ENCODE measurements at regions not wholly inside any gene's neighbourhood (a gene's known extent, or its start where the extent isn't known, plus 50 kb on each side); places are given as distances from the start of the nearest gene placed in this dataset.
A peak's percentile ranks its signal among the peaks of the same experiment; 100 is the strongest.

GRCh38 chr5:103475629-103476240 lies 86.9 kb downstream of the NUDT12 start:
- no peaks in the 10 kb centered on the region for H3K36me3 Mint-ChIP-seq (ENCODE audit: low read depth, unreplicated experiment)
- Histone ChIP-seq H3K79me2 (ENCODE audit: insufficient read depth, low read length) (no peaks in the 10 kb centered on the region), H3K36me3 (ENCODE audit: insufficient read depth, low read length) (no peaks in the 10 kb centered on the region), H3K9ac (ENCODE audit: low read length) (no peak overlapping the region), H2AFZ (ENCODE audit: low read depth, low read length) (no peak overlapping the region), H3K9me3 (ENCODE audit: insufficient read depth, low read depth, low read length) (no peaks in the 10 kb centered on the region), H3K27me3 (ENCODE audit: insufficient read depth, low read length) (no peaks in the 10 kb centered on the region), H3K27ac (ENCODE audit: low read depth, low read length) (no peak overlapping the region), H3K4me1 (ENCODE audit: insufficient read depth, low read length) (peaks cover 3% of the 10 kb centered on the region), H4K20me1 (ENCODE audit: insufficient read depth, low read length) (no peaks in the 10 kb centered on the region), H3K4me3 (ENCODE audit: insufficient read depth, low read depth, low read length) (no peak overlapping the region), H3K4me2 (ENCODE audit: low read length) (no peak overlapping the region)
- TF ChIP-seq CTCF (IDR thresholded peaks at IDR 0.05; ENCODE audit: insufficient read depth, low read depth, low read length) (peak; percentile 62), EZH2 (IDR thresholded peaks at IDR 0.05; ENCODE audit: insufficient read depth, low read length) (no peak)
- no peaks in the 10 kb centered on the region for H3K9me3 Mint-ChIP-seq (ENCODE audit: unreplicated experiment)
- H3K4me1 Mint-ChIP-seq (ENCODE audit: low read depth, unreplicated experiment) = peaks cover 13% of the 10 kb centered on the region
- H3K27me3 Mint-ChIP-seq (ENCODE audit: low read depth, unreplicated experiment) = no peaks in the 10 kb centered on the region
- H3K4me3 Mint-ChIP-seq (ENCODE audit: unreplicated experiment) = no peak overlapping the region
- H3K27ac Mint-ChIP-seq (ENCODE audit: unreplicated experiment) = no peak overlapping the region
- DNase-seq (ENCODE audit: low read depth) (peak; percentile 17), FAIRE-seq (peak; percentile 96)

- no peak overlapping the region for H3K4me3 Mint-ChIP-seq (ENCODE audit: unreplicated experiment)
- no peaks in the 10 kb centered on the region for H3K27me3 ChIP-seq (ENCODE audit: insufficient read depth, low read length)
- FAIRE-seq (peak; percentile 80), DNase-seq (ENCODE audit: low read depth) (no peak)
- peaks cover 13% of the 10 kb centered on the region for H3K4me1 Mint-ChIP-seq (ENCODE audit: low read depth, unreplicated experiment)
- H3K27ac ChIP-seq (ENCODE audit: low read depth, low read length) = no peak overlapping the region
- H3K4me1 ChIP-seq (ENCODE audit: insufficient read depth, low read length) = peaks cover 3% of the 10 kb centered on the region
- no peaks in the 10 kb centered on the region for H3K9me3 ChIP-seq (ENCODE audit: insufficient read depth, low read depth, low read length)
- H3K36me3 Mint-ChIP-seq (ENCODE audit: low read depth, unreplicated experiment) = no peaks in the 10 kb centered on the region
- H3K4me3 ChIP-seq (ENCODE audit: insufficient read depth, low read depth, low read length) = no peak overlapping the region
- no peaks in the 10 kb centered on the region for H3K36me3 ChIP-seq (ENCODE audit: insufficient read depth, low read length)
- TF ChIP-seq CTCF (IDR thresholded peaks at IDR 0.05; ENCODE audit: insufficient read depth, low read depth, low read length) = no peak
- no peak for TF ChIP-seq EZH2 (IDR thresholded peaks at IDR 0.05; ENCODE audit: insufficient read depth, low read length)
- no peak overlapping the region for H3K27ac Mint-ChIP-seq (ENCODE audit: unreplicated experiment)
- no peaks in the 10 kb centered on the region for H3K79me2 ChIP-seq (ENCODE audit: insufficient read depth, low read length)
- H2AFZ ChIP-seq (ENCODE audit: low read depth, low read length) = no peak overlapping the region
- no peaks in the 10 kb centered on the region for H4K20me1 ChIP-seq (ENCODE audit: insufficient read depth, low read length)
- H3K9me3 Mint-ChIP-seq (ENCODE audit: unreplicated experiment) = no peaks in the 10 kb centered on the region
- no peaks in the 10 kb centered on the region for H3K27me3 Mint-ChIP-seq (ENCODE audit: low read depth, unreplicated experiment)
- H3K4me2 ChIP-seq (ENCODE audit: low read length) = no peak overlapping the region
- H3K9ac ChIP-seq (ENCODE audit: low read length) = no peak overlapping the region
These were observed 87.9 kb downstream of the NUDT12 start for GRCh38 chr5:103474677-103475076.

GRCh38 chr5:103473725-103474124 lies 88.9 kb downstream of the NUDT12 start:
- H3K4me1 Mint-ChIP-seq (ENCODE audit: low read depth, unreplicated experiment) = peaks cover 17% of the 10 kb centered on the region
- no peak for DNase-seq (ENCODE audit: low read depth)
- H3K4me3 Mint-ChIP-seq (ENCODE audit: unreplicated experiment) = no peak overlapping the region
- no peaks in the 10 kb centered on the region for H3K36me3 ChIP-seq (ENCODE audit: insufficient read depth, low read length)
- no peaks in the 10 kb centered on the region for H3K79me2 ChIP-seq (ENCODE audit: insufficient read depth, low read length)
- H3K27me3 ChIP-seq (ENCODE audit: insufficient read depth, low read length) = no peaks in the 10 kb centered on the region
- H3K4me1 ChIP-seq (ENCODE audit: insufficient read depth, low read length) = peaks cover 6% of the 10 kb centered on the region
- no peaks in the 10 kb centered on the region for H4K20me1 ChIP-seq (ENCODE audit: insufficient read depth, low read length)
- H3K4me2 ChIP-seq (ENCODE audit: low read length) = no peak overlapping the region
- TF ChIP-seq CTCF (IDR thresholded peaks at IDR 0.05; ENCODE audit: insufficient read depth, low read depth, low read length) = no peak
- TF ChIP-seq EZH2 (IDR thresholded peaks at IDR 0.05; ENCODE audit: insufficient read depth, low read length) = no peak
- no peaks in the 10 kb centered on the region for H3K36me3 Mint-ChIP-seq (ENCODE audit: low read depth, unreplicated experiment)
- H3K27me3 Mint-ChIP-seq (ENCODE audit: low read depth, unreplicated experiment) = no peaks in the 10 kb centered on the region
- H3K9me3 Mint-ChIP-seq (ENCODE audit: unreplicated experiment) = no peaks in the 10 kb centered on the region
- H3K9me3 ChIP-seq (ENCODE audit: insufficient read depth, low read depth, low read length) = no peaks in the 10 kb centered on the region
- H3K27ac ChIP-seq (ENCODE audit: low read depth, low read length) = no peak overlapping the region
- no peak for FAIRE-seq
- no peak overlapping the region for H2AFZ ChIP-seq (ENCODE audit: low read depth, low read length)
- H3K27ac Mint-ChIP-seq (ENCODE audit: unreplicated experiment) = no peak overlapping the region
- H3K4me3 ChIP-seq (ENCODE audit: insufficient read depth, low read depth, low read length) = no peak overlapping the region
- no peak overlapping the region for H3K9ac ChIP-seq (ENCODE audit: low read length)

Data from astrocyte (in vitro differentiated cells and primary cell).